ENCODE measurements at regions not wholly inside any gene's neighbourhood (a gene's known extent, or its start where the extent isn't known, plus 50 kb on each side); places are given as distances from the start of the nearest gene placed in this dataset.

DNA sequence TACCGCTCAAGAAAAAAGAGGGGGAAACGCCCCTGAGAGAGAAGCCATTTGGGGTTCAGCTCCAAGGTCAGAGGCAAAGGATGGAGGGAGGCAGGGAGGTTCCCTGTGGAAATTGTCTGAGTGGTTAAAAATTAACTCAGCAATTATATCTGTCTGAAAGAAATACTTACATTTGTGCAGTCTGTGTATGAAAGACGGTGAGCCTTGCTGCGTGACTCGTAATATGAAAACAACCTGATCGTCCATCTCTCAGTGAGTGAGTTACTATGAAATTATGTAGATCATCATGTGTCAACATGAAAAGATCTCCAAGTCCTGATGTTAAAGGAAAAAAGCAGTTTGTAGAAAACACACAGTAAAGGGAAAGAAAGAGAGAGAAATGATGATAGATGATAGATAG is 67.2 kb upstream of the FAM204A start:
- DNase-seq: no peak

DNA sequence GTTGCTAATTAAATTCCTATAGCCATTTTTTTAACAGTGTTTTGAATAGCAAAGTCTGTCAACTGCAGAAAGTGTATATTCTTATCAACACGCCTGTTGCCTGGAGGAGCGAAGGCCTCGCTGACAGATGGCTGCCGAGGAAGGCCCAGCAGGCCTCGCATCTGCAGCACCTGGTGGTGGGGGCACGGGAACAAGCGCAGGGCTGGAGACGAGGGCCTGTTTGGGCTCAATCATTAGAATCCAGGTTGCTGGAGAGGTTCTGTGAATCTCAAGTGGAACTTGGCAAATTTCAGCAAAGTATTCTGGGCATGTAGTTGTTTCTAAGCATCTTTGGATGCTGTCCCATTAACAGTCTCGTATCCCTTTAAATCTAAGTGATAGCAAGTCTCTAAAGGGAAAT is 66.1 kb upstream of the FAM204A start:
- no peak for DNase-seq

DNA sequence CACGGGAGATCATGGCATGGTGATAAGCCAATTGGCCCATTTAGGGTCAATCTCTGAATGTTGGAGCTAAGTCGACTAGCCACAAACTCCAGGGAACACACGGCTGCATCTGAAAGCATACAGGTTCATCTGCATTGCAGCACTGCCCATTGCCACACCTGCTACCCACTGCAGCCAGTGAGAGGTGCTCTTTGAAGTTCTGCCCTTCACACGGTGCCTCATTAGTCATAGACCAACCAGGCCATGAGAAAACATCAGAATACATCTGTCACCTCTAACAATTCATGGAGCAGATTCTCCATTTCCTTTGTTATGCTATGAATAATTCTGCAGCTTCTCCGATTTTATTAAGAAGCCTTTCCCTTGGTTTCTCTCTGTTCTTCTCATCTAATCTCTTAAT is 65.7 kb upstream of the FAM204A start:
- no peak for DNase-seq

DNA sequence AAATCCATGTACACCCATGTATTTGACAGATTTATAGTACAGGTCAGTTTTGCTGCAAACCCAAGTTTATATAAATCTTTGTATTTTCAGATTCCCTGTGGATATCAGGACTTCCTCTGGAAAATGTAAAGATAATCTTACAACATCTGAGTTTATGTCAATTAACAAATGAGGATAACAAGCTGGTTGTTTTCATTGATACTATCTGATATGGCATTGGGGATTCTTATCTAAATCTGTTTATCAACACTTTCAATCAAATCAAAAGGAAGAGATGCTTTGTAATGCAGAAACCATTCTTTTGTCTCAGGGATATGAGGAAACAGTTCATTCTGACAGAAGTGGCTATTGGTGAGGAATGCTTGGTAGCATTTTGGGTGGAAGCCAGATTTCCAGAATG is 64.9 kb upstream of the FAM204A start:
- no peak for DNase-seq

DNA sequence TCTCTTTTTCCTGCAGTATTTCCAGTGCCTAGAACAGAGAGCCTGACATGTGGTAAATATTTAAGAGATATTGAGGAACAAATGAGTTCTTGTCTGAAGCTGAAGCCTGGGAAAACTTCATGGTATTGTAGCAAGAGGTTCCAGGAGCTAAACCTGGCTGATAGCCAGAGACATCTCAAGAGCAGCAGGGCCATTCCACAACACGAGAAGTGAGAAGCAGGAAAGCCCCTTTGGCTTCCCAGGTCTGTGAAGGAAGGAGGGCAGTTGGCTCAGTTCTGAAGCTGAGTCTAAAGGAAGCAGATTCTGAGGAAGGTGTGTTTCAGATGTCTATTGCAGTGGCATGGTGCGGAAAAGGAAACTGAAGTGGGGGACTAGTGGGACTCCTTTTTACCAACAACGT is 63.8 kb upstream of the FAM204A start:
- no peak for DNase-seq

DNA sequence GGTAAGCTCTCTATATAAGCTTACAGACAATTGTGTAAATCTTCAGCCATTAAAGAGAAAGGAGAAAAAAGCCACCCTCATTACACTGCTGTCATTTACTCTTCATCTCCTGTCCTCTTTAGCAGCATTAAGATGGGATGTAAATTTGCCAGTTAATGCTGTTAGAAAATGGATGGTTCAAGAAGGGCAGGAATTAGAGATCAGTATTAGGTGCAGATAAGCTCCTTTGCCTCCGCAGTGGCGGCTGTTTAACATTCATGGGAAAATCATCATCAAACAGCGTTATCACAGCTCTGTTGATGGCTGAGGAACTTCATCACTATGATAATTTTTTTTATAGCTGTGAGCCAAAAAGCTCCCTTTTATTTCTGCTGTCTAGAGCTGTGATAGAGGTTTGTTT is 61.8 kb upstream of the FAM204A start:
- no peak for DNase-seq

DNA sequence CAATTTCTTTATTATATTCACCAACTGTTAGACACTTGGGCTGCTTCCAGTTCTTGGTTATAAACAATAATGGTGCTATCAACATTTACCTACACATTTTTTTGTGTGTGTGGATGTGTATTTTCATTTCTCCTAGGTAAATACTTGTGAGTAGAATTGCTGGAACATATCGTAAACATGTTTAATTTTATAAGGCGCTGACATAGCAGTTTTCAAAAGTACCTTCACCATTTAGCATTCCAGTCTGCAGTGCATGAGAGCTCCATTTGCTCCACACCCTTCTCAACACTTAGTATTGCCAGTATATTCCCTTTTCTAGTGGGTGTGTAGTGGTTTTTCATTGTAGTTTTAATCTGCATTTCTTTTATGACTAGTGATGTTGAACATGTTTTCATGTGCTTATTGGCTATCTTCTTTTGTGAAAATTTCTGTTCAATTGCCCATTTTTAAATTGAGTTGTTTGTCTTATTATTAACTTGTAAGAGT is 59.6 kb upstream of the FAM204A start:
- DNase-seq: no peak

- DNase-seq: no peak
Measured at GRCh38 chr10:118397391-118397790, 55.3 kb upstream of the FAM204A start.

- no peak for DNase-seq
Measured at GRCh38 chr10:118395947-118396346, 53.8 kb upstream of the FAM204A start.

DNA sequence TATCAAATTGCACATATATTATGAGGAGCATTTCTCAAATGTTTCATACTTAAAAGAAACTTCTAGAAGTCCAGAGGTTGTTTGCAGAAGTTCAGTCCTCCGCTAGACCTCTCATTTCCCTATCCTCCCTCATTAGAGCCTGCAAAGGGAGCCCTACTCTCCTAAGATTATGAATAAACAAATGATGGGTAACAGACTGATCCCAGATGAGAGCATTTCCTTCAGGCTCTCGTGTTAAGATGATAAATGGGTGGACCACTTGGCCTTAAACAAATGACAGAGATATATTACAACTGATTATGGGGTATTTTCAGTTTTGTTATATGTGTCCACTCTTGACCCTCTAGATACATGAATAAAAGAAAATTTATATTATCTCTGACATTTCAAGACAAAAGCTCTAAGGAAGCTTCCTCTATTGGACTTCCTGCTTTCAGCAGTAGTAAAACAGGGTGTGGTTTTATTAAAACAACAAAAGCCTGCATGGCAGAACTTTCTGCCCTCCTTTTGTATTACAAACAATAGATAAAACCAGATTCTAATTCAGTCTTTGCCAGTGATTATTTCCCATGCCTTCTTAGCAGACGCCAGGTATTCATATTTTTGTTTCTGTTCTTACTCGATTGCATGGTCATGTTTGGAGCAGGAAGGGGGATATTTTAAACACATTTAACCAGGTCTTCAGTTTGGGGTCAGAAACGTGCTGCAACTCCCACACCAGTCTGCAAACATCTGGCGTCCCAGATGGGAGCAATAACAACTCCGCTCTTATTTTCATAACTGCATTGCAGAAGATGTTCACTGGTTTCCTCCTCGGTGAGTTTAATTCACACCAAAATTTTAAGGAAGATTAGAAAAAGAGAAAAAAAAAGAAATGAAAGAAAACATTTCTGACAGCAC is 52.4 kb upstream of the FAM204A start:
- no peak for DNase-seq

- DNase-seq: no peak
Measured at GRCh38 chr10:118392761-118393160, 50.6 kb upstream of the FAM204A start.

All from NCI-H187 treated with DMSO at 0.1 percent for 48 hours (cell line).